ENCODE measurements at regions not wholly inside any gene's neighbourhood (a gene's known extent, or its start where the extent isn't known, plus 50 kb on each side); places are given as distances from the start of the nearest gene placed in this dataset.

- no peaks in the 10 kb centered on the region for H3K36me3 Mint-ChIP-seq
- H3K9me3 Mint-ChIP-seq, result no peaks in the 10 kb centered on the region
- no peak overlapping the region for H3K4me3 Mint-ChIP-seq
- no peaks in the 10 kb centered on the region for H3K27me3 Mint-ChIP-seq
- TF ChIP-seq CTCF (conservative IDR thresholded peaks at IDR 0.05), result no peak
- peaks cover 50% of the 10 kb centered on the region for H3K4me1 Mint-ChIP-seq (ENCODE audit: unreplicated experiment)
- DNase-seq (ENCODE audit: extremely low spot score, unreplicated experiment), result no peak
- no peak overlapping the region for H3K27ac Mint-ChIP-seq
Measured at GRCh38 chr10:24115403-24115802, 93.5 kb upstream of the KIAA1217 start.

GRCh38 chr10:24118246-24118645 lies 90.7 kb upstream of the KIAA1217 start:
- Mint-ChIP-seq H3K27ac (peak overlapping the region; percentile 70), H3K4me3 (peak overlapping the region; percentile 81), H3K9me3 (peaks cover 3% of the 10 kb centered on the region), H3K4me1 (ENCODE audit: unreplicated experiment) (peaks cover 60% of the 10 kb centered on the region), H3K36me3 (no peaks in the 10 kb centered on the region), H3K27me3 (no peaks in the 10 kb centered on the region)
- DNase-seq (ENCODE audit: extremely low spot score, unreplicated experiment), result no peak
- TF ChIP-seq CTCF (conservative IDR thresholded peaks at IDR 0.05), result no peak

GRCh38 chr10:24119896-24120295 lies 89.0 kb upstream of the KIAA1217 start:
- H3K4me1 Mint-ChIP-seq (ENCODE audit: unreplicated experiment), result peaks cover 52% of the 10 kb centered on the region
- no peak overlapping the region for H3K27ac Mint-ChIP-seq
- H3K4me3 Mint-ChIP-seq, result peak overlapping the region; percentile 81
- no peak for TF ChIP-seq CTCF (conservative IDR thresholded peaks at IDR 0.05)
- H3K36me3 Mint-ChIP-seq, result no peaks in the 10 kb centered on the region
- peaks cover 3% of the 10 kb centered on the region for H3K9me3 Mint-ChIP-seq
- DNase-seq (ENCODE audit: extremely low spot score, unreplicated experiment), result no peak
- H3K27me3 Mint-ChIP-seq, result no peaks in the 10 kb centered on the region

DNA sequence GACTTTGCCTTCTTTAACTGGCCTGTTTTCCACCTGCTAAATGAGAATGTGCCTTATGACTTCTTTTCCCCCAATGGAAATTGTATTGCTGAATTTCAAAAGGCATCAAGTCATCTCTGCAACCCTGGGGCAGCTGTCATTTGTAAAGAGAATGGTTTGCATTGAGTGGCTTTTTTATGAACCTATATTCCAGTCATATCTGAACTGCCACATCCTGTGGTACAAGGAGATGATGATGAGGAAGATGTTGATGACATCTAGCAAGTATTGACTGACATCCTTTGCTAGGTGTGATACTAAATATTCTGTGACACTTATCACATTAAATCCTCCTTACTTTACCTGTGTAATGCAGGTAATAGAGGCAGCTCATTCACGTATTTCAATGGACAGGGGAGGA lies 88.3 kb upstream of the KIAA1217 start:
- H3K4me3 Mint-ChIP-seq, result no peak overlapping the region
- DNase-seq (ENCODE audit: extremely low spot score, unreplicated experiment), result no peak
- H3K4me1 Mint-ChIP-seq (ENCODE audit: unreplicated experiment), result peaks cover 46% of the 10 kb centered on the region
- no peak for TF ChIP-seq CTCF (conservative IDR thresholded peaks at IDR 0.05)
- no peaks in the 10 kb centered on the region for H3K36me3 Mint-ChIP-seq
- peaks cover 3% of the 10 kb centered on the region for H3K9me3 Mint-ChIP-seq
- no peaks in the 10 kb centered on the region for H3K27me3 Mint-ChIP-seq
- H3K27ac Mint-ChIP-seq, result no peak overlapping the region

DNA sequence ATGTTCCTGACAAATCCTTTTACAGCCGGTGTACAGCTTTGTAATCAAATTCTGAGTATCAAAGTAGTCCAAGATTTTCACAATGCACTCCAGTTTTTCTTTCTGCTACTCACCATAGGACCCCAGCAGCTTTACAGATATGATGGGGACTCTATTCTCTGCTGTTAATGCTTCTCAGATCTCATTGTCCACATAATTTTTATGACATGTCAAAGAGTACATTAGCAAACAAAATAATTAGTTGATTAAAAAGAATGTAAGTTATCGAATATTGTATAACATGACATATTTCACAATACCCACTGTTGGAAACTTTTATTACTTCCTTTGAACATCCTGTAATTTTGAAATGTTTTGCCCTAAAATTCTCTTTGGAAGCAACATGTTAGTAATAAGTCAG lies 81.4 kb upstream of the KIAA1217 start:
- H3K27ac Mint-ChIP-seq, result peak overlapping the region; percentile 19
- no peak for TF ChIP-seq CTCF (conservative IDR thresholded peaks at IDR 0.05)
- no peaks in the 10 kb centered on the region for H3K27me3 Mint-ChIP-seq
- H3K36me3 Mint-ChIP-seq, result no peaks in the 10 kb centered on the region
- H3K4me3 Mint-ChIP-seq, result no peak overlapping the region
- H3K9me3 Mint-ChIP-seq, result no peaks in the 10 kb centered on the region
- no peak for DNase-seq (ENCODE audit: extremely low spot score, unreplicated experiment)
- peaks cover 40% of the 10 kb centered on the region for H3K4me1 Mint-ChIP-seq (ENCODE audit: unreplicated experiment)

Data from type B pancreatic cell (in vitro differentiated cells).